AG04450 (cell line): ENCODE measurements at regions not wholly inside any gene's neighbourhood (a gene's known extent, or its start where the extent isn't known, plus 50 kb on each side); places are given as distances from the start of the nearest gene placed in this dataset.

Experiments
- CTCF ChIA-PET: fragments of 300-600, 350-600 bp; formaldehyde crosslinking; extraction: SDS; loops from one replicate; lab custom pipeline; 2022; ENCODE audit warnings: antibody characterized with exemption, inconsistent platforms; lab: Charles Lee
- POLR2A ChIA-PET: fragments of 350-600 bp; formaldehyde crosslinking; extraction: SDS; loops from one replicate; lab custom pipeline; 2021; ENCODE audit warnings: antibody characterized with exemption, inconsistent platforms; lab: Yijun Ruan, JAX
- DNase-seq: peaks from one replicate; pipeline ENCODE4 v3.0.0-alpha.2; 2011; ENCODE audit warnings: low read depth, low spot score
- H3K27ac ChIP-seq: one replicate; pipeline ENCODE4 v1.5.1; 2012; ENCODE audit warnings: low read depth, low read length, control low read depth
- H3K27me3 ChIP-seq: one replicate; pipeline ENCODE4 v1.6.0; 2012; ENCODE audit warnings: low read length; ENCODE audit not compliant: control insufficient read depth, insufficient read depth
- H3K4me3 ChIP-seq: 2 replicates; pipeline ENCODE4 v1.5.1; 2011; ENCODE audit warnings: mild to moderate bottlenecking, low read depth, low read length, control low read depth
- H3K9me3 ChIP-seq: 2 replicates; pipeline ENCODE4 v1.5.1; 2012; ENCODE audit warnings: low read length; ENCODE audit not compliant: control insufficient read depth, insufficient read depth
- TF ChIP-seq, protein P1 (sequence below): IDR thresholded peaks from 2 replicates; pipeline ENCODE4 v1.5.1; 2011; ENCODE audit warnings: low read depth, low read length, control low read depth, inconsistent platforms

DNA sequence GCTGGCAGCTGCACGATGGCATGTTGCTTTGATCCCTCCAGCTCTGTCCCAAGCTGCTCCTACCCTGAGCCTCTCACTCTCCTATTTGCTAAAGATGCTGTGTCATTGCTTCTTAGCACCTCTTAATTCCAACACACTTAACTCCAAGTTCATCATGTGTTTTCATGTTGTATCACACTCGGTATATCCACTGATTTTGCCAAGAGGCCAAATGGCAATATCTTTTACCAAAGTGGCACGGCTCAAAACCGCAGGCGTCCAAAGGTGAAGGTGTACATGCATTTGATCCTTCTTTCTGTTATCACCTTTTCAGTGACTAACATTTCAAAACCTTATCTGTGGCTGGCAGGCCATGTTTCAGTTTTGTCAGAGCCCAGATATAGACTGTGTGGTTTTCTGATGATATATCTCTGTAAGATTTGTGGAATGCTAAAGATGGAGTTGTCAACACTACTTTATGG lies 217.0 kb downstream of the TBX18 start:
- POLR2A ChIA-PET = no interaction called here
- no peak for DNase-seq
- Histone ChIP-seq H3K27ac (no peak overlapping the region), H3K27me3 (no peaks in the 10 kb centered on the region), H3K9me3 (no peaks in the 10 kb centered on the region; the same call in 1 of the 2 replicates), H3K4me3 (no peak overlapping the region)
- CTCF ChIA-PET = no interaction called here
- TF ChIP-seq, protein P1, sequence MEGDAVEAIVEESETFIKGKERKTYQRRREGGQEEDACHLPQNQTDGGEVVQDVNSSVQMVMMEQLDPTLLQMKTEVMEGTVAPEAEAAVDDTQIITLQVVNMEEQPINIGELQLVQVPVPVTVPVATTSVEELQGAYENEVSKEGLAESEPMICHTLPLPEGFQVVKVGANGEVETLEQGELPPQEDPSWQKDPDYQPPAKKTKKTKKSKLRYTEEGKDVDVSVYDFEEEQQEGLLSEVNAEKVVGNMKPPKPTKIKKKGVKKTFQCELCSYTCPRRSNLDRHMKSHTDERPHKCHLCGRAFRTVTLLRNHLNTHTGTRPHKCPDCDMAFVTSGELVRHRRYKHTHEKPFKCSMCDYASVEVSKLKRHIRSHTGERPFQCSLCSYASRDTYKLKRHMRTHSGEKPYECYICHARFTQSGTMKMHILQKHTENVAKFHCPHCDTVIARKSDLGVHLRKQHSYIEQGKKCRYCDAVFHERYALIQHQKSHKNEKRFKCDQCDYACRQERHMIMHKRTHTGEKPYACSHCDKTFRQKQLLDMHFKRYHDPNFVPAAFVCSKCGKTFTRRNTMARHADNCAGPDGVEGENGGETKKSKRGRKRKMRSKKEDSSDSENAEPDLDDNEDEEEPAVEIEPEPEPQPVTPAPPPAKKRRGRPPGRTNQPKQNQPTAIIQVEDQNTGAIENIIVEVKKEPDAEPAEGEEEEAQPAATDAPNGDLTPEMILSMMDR = no peak

DNA sequence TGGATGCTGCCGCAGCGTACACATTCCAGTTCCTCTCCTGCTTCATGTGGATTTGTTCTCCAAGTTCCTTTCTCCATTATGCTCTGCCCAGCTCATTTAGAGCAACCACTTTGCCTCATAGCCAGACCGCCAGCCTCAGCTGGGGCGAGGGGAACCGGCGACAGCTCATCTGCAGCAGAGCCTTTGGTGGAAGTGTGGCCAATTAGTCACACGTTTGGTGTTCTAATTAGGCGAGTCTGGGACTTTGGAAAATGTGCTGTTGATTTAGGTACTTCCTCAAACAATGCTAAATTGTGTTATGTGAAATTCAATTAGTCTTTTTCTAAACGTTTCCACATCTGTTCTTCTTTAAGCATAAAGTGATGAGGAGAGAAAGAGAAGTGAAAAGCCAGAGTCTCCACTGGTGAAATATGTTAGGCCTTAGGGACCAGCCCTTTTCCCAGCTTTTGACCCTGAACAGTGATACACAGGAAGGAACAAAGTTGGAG lies 217.9 kb downstream of the TBX18 start:
- H3K27me3 ChIP-seq = no peaks in the 10 kb centered on the region
- H3K9me3 ChIP-seq = peaks cover under 1% of the 10 kb centered on the region; the same call in 1 of the 2 replicates
- POLR2A ChIA-PET = no interaction called here
- H3K4me3 ChIP-seq = no peak overlapping the region
- no peak overlapping the region for H3K27ac ChIP-seq
- DNase-seq = no peak
- CTCF ChIA-PET = no interaction called here
- TF ChIP-seq, protein P1 = no peak

DNA sequence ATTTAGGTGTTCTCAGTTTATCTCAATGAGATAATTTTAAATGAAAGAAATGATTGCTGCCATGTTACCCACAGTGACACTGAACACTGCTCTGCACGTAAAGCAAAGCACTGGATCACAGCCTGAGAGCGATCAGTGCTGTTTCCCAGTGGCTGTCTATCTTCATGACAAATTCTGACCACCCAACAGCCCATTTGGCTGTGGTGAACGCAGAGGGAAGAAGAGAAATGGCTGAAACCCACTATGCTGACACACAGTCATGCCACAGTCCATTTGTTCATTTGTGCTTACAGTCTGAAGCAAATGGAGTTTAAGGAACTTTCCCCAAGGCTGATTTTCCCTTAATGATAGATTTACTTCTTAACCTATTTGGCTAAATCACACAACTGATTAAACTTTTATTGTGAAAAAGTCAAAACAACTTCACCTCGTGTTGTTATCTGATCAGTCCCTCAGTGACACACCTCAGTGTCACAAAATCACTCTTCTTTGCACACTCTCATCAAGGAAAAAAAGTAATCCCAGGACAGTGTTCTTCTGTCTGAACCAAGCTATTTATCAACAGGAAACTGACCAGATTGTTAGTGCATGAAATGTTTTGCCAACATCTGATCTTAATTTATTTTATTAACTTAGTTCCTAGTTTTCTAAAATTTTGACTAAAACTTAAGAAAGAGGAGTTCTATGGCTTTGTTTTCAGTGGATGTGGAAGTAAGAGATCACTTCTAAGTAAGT lies 225.1 kb downstream of the TBX18 start:
- no peak overlapping the region for H3K27ac ChIP-seq
- DNase-seq = no peak
- POLR2A ChIA-PET = no interaction called here
- H3K27me3 ChIP-seq = no peaks in the 10 kb centered on the region
- TF ChIP-seq, protein P1 = no peak
- CTCF ChIA-PET = no interaction called here
- no peak overlapping the region for H3K4me3 ChIP-seq
- H3K9me3 ChIP-seq = peaks cover 5% of the 10 kb centered on the region

DNA sequence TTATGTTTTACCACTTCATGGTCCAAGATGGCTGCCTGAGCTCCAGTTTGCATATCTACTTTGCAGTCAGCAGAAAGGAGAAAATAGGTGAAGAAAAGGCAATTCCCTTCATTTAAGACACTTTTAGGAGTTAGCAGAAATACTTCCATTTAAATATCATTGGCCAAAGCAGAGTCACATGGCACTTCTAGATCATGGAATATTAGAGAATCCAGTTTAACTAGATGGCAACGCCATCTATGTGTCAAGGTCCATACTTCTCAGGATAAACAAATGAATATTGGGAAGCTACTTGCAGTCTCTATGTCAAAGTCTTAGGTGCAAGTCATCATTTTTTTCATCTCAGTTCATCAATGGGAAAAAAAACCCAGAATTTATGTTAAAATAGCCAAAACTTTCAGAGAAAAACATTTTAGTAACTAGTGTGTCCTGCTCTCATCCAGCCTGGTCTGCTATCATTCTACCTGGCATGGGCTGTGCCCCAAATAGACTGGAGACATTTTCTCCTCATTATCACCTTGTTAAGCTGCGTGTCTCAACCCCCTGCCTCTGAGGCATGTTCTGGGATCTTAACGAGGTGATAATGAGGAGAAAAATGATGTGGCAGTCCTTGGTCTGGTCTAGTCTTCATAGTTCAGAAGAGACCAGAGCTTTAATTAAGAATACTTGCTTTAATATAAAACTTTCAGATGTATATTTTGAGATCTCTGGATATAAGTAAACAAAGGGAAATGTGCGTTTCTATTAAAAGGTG lies 227.3 kb downstream of the TBX18 start:
- Histone ChIP-seq H3K4me3 (no peak overlapping the region), H3K27me3 (no peaks in the 10 kb centered on the region), H3K27ac (no peak overlapping the region), H3K9me3 (peaks cover 5% of the 10 kb centered on the region)
- POLR2A ChIA-PET = no interaction called here
- CTCF ChIA-PET = no interaction called here
- DNase-seq = no peak
- TF ChIP-seq, protein P1 = no peak

DNA sequence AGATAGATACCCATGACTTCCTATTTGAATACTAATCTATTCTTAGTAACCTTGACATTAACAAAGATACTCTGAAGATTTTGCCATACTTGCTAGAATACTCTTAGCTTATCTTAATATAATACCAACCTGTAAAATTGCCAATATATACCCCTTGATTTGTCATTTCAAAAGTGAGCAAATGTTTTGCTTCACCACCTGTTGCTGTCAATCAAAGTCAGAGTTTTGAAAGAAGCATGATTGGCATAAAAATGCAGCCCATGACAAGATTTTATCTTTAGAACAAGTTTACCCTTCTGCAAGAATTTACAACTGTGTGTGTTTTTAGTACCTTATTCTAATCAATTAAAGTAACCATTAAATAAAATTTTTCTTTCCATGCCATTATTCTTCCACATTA lies 236.2 kb downstream of the TBX18 start:
- TF ChIP-seq, protein P1 = no peak
- ChIA-PET POLR2A (no interaction called here), CTCF (no interaction called here)
- Histone ChIP-seq H3K27ac (no peak overlapping the region), H3K9me3 (no peaks in the 10 kb centered on the region), H3K27me3 (no peaks in the 10 kb centered on the region), H3K4me3 (no peak overlapping the region)
- DNase-seq = no peak
